ENCODE measurements at regions not wholly inside any gene's neighbourhood (a gene's known extent, or its start where the extent isn't known, plus 50 kb on each side); places are given as distances from the start of the nearest gene placed in this dataset.

- intact Hi-C loops (cut with micrococcal nuclease) = no loop called here
- Histone ChIP-seq H3K9me3 (replicated peaks) (no peaks in the 10 kb centered on the region), H3K4me3 (no peak overlapping the region), H3K27ac (replicated peaks) (no peak overlapping the region), H3K36me3 (no peaks in the 10 kb centered on the region), H3K4me1 (no peaks in the 10 kb centered on the region), H3K27me3 (ENCODE audit: low read depth) (no peaks in the 10 kb centered on the region)
- no peak for DNase-seq
- no peak for TF ChIP-seq CTCF (IDR thresholded peaks at IDR 0.05; ENCODE audit: borderline replicate concordance)
Measured at GRCh38 chr15:46460431-46461094, 825.7 kb downstream of the SQOR start.

- H3K4me1 ChIP-seq = no peaks in the 10 kb centered on the region
- no peaks in the 10 kb centered on the region for H3K27me3 ChIP-seq (ENCODE audit: low read depth)
- intact Hi-C loops (cut with micrococcal nuclease) = no loop called here
- H3K36me3 ChIP-seq = no peaks in the 10 kb centered on the region
- no peaks in the 10 kb centered on the region for H3K9me3 ChIP-seq (replicated peaks)
- DNase-seq = no peak
- H3K27ac ChIP-seq (replicated peaks) = no peak overlapping the region
- no peak overlapping the region for H3K4me3 ChIP-seq
- no peak for TF ChIP-seq CTCF (IDR thresholded peaks at IDR 0.05; ENCODE audit: borderline replicate concordance)
Measured at GRCh38 chr15:46461416-46461815, 826.6 kb downstream of the SQOR start.

- intact Hi-C loops (cut with micrococcal nuclease) = no loop called here
- DNase-seq = no peak
- H3K27me3 ChIP-seq (ENCODE audit: low read depth) = no peaks in the 10 kb centered on the region
- H3K4me1 ChIP-seq = no peaks in the 10 kb centered on the region
- no peak overlapping the region for H3K4me3 ChIP-seq
- TF ChIP-seq CTCF (IDR thresholded peaks at IDR 0.05; ENCODE audit: borderline replicate concordance) = no peak
- peaks cover under 1% of the 10 kb centered on the region for H3K9me3 ChIP-seq (replicated peaks)
- H3K27ac ChIP-seq (replicated peaks) = no peak overlapping the region
- no peaks in the 10 kb centered on the region for H3K36me3 ChIP-seq
Measured at GRCh38 chr15:46467041-46467440, 832.2 kb downstream of the SQOR start.

GRCh38 chr15:46471096-46471495 lies 836.3 kb downstream of the SQOR start:
- TF ChIP-seq CTCF (IDR thresholded peaks at IDR 0.05; ENCODE audit: borderline replicate concordance) = no peak

GRCh38 chr15:46489276-46489675 lies 854.4 kb downstream of the SQOR start:
- H3K4me1 ChIP-seq = no peaks in the 10 kb centered on the region

More at GRCh38 chr15:46471096-46471495, 836.3 kb downstream of the SQOR start:
- Histone ChIP-seq H3K9me3 (replicated peaks) (peaks cover 31% of the 10 kb centered on the region), H3K27me3 (ENCODE audit: low read depth) (no peaks in the 10 kb centered on the region), H3K4me3 (no peak overlapping the region), H3K4me1 (no peaks in the 10 kb centered on the region), H3K36me3 (no peaks in the 10 kb centered on the region), H3K27ac (replicated peaks) (no peak overlapping the region)
- intact Hi-C loops (cut with micrococcal nuclease) = no loop called here
- no peak for DNase-seq

More at GRCh38 chr15:46489276-46489675, 854.4 kb downstream of the SQOR start:
- Histone ChIP-seq H3K27ac (replicated peaks) (no peak overlapping the region), H3K27me3 (ENCODE audit: low read depth) (no peaks in the 10 kb centered on the region), H3K4me3 (no peak overlapping the region), H3K9me3 (replicated peaks) (peaks cover 12% of the 10 kb centered on the region), H3K36me3 (no peaks in the 10 kb centered on the region)
- DNase-seq = no peak
- intact Hi-C loops (cut with micrococcal nuclease) = no loop called here
- no peak for TF ChIP-seq CTCF (IDR thresholded peaks at IDR 0.05; ENCODE audit: borderline replicate concordance)
